Tibial artery (tissue), 4 donors: ENCODE measurements at regions not wholly inside any gene's neighbourhood (a gene's known extent, or its start where the extent isn't known, plus 50 kb on each side); places are given as distances from the start of the nearest gene placed in this dataset.
A peak's percentile ranks its signal among the peaks of the same experiment; 100 is the strongest.

Experiments
- DNase-seq, 2 donors: peaks; one replicate each; pipeline ENCODE4 v3.0.0-alpha.2; 2019
- H3K27ac ChIP-seq, 2 donors: fragments of 200-600 bp; sonication (generic) in 1 of 2; 1 replicate in 1 of 2; 2 replicates in 1 of 2; pipeline ENCODE4 v1.5.1; 2018 to 2019; ENCODE audit warnings: mild to moderate bottlenecking in 1 of 2
- H3K27me3 ChIP-seq, 2 donors: fragments of 200-600 bp; sonication (generic) in 1 of 2; one replicate each; pipeline versions ENCODE4 v1.5.1 to v1.6.0; 2016 to 2019
- H3K36me3 ChIP-seq, 3 donors: fragments of 200-600 bp; sonication (generic) in 2 of 3; one replicate each; pipeline ENCODE4 v1.5.1; 2016 to 2019; ENCODE audit warnings: mild to moderate bottlenecking in 2 of 3
- H3K4me1 ChIP-seq, 4 donors: fragments of 200-600 bp; sonication (generic) in 2 of 4; 1 replicate in 3 of 4; 2 replicates in 1 of 4; pipeline ENCODE4 v1.5.1; 2016 to 2019
- H3K4me3 ChIP-seq, 2 donors: fragments of 200-600 bp; sonication (generic) in 1 of 2; 1 replicate in 1 of 2; 2 replicates in 1 of 2; pipeline ENCODE4 v1.5.1; 2018 to 2019; ENCODE audit warnings: mild to moderate bottlenecking in 2 of 2
- H3K9me3 ChIP-seq, 3 donors: fragments of 200-600 bp; sonication (generic) in 1 of 3; one replicate each; pipeline ENCODE4 v1.5.1; 2016 to 2019
- intact Hi-C: fragments of 100-400 bp; cut with DNase I; formaldehyde crosslinking; loops from one replicate; pipeline ENCODE4 v1.15.0; 2023; ENCODE audit warnings: low total_unique reads
- TF ChIP-seq, protein P1 (sequence below), 2 experiments: fragments of 200-600 bp in 1 of 2; fragments of 450-650 bp in 1 of 2; IDR thresholded peaks; one replicate each; pipeline ENCODE4 v1.5.1; 2017 to 2019; ENCODE audit warnings: antibody characterized with exemption in 2 of 2, mild to moderate bottlenecking in 1 of 2, moderate library complexity in 1 of 2

DNA sequence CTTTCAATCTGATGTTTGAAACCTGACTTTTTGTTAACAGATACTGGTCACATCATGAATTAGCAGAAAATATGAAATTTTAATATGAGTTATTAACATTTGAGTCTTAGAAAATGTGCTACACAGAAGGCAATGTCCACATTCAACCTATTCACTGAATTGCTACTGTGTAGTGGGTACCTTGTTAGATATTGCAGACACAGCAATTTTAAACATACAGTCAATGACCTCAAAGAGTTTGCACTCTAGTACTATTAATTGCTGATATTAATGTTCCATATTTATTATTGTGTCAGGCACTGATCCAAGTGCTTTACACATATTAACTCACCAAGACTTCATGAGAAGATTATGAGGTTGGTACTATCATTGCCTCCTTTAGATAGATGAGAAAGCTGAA is 385.4 kb upstream of the PKDCC start:
- Histone ChIP-seq H3K27me3 (no peaks in the 10 kb centered on the region), H3K9me3 (no peaks in the 10 kb centered on the region), H3K36me3 (no peaks in the 10 kb centered on the region), H3K27ac (no peak overlapping the region), H3K4me3 (no peak overlapping the region), H3K4me1 (no peaks in the 10 kb centered on the region)
- DNase-seq: no peak
- intact Hi-C loops: no loop called here
- TF ChIP-seq, protein P1, sequence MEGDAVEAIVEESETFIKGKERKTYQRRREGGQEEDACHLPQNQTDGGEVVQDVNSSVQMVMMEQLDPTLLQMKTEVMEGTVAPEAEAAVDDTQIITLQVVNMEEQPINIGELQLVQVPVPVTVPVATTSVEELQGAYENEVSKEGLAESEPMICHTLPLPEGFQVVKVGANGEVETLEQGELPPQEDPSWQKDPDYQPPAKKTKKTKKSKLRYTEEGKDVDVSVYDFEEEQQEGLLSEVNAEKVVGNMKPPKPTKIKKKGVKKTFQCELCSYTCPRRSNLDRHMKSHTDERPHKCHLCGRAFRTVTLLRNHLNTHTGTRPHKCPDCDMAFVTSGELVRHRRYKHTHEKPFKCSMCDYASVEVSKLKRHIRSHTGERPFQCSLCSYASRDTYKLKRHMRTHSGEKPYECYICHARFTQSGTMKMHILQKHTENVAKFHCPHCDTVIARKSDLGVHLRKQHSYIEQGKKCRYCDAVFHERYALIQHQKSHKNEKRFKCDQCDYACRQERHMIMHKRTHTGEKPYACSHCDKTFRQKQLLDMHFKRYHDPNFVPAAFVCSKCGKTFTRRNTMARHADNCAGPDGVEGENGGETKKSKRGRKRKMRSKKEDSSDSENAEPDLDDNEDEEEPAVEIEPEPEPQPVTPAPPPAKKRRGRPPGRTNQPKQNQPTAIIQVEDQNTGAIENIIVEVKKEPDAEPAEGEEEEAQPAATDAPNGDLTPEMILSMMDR (IDR thresholded peaks at IDR 0.05): no peak

DNA sequence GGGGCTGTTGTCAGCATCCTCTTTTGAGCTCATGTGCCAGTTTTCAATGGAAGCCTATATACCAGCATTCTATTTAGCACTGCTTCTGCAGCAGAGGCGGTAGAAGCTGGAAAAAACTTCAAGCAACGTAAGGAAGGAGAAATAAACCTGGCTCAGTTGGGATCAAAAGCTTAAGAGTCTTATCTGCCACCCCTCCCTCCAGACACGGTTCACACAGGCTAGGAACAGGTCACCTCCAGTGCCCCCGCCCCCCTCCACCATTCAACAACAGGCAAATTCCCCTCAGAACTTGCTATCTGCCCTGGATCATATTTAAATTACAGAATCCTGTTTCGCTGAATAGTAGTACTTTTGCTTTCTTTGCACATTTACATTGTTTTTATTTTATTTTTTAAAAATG is 384.8 kb upstream of the PKDCC start:
- no peak overlapping the region for H3K27ac ChIP-seq
- intact Hi-C loops: no loop called here
- H3K4me3 ChIP-seq: no peak overlapping the region
- no peak for DNase-seq
- TF ChIP-seq, protein P1 (IDR thresholded peaks at IDR 0.05): no peak
- H3K4me1 ChIP-seq: peaks cover 0 to 4% (median 0%) of the 10 kb centered on the region in 4 donors
- no peaks in the 10 kb centered on the region for H3K36me3 ChIP-seq
- H3K9me3 ChIP-seq: no peaks in the 10 kb centered on the region
- H3K27me3 ChIP-seq: no peaks in the 10 kb centered on the region

DNA sequence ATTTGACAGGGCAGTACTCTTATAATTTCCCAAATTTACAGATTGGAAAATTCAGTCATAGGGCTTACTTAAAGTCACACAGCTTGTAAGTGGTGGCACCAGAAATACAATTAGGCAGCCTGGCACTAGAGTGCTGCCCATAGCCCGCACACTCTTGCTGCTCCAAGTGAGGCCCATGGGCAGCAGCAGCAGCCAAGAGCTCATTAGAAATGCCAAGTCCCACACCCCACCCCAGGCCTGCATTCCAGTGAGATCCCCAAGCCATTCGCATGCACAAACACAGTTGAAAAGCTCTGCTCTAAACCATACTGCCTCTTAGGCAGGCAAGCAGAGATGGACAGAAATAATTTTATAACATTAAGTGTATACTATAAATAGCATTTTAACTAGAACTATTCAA is 379.3 kb upstream of the PKDCC start:
- Histone ChIP-seq H3K9me3 (no peaks in the 10 kb centered on the region), H3K36me3 (no peaks in the 10 kb centered on the region), H3K27ac (peak overlapping the region in 1 of 2 donors; percentile 32), H3K4me1 (peaks cover 0 to 15% (median 2%) of the 10 kb centered on the region in 4 donors), H3K27me3 (no peaks in the 10 kb centered on the region), H3K4me3 (no peak overlapping the region)
- TF ChIP-seq, protein P1 (IDR thresholded peaks at IDR 0.05): no peak
- no peak for DNase-seq
- intact Hi-C loops: no loop called here

DNA sequence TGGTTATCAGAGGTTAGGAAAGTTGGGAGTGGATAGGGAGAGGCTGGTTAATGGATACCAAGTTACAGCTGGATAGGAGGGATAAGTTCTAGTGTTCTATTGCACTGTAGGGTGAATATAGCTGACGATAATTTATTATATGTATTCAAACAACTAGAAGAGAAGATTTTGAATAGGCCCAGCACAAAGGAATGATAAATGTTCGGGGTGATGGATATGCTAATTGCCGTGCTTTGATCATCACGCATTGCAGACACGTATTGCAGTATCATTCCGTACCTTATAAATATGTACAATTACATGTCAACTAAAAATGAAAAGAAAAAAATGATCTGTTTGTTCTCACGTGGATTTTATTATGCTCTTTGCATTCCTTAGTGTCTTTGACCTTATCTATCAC is 369.2 kb upstream of the PKDCC start:
- Histone ChIP-seq H3K4me1 (no peaks in the 10 kb centered on the region), H3K9me3 (no peaks in the 10 kb centered on the region), H3K36me3 (no peaks in the 10 kb centered on the region), H3K27me3 (no peaks in the 10 kb centered on the region), H3K27ac (no peak overlapping the region), H3K4me3 (no peak overlapping the region)
- DNase-seq: no peak
- TF ChIP-seq, protein P1 (IDR thresholded peaks at IDR 0.05): no peak
- intact Hi-C loops: no loop called here

DNA sequence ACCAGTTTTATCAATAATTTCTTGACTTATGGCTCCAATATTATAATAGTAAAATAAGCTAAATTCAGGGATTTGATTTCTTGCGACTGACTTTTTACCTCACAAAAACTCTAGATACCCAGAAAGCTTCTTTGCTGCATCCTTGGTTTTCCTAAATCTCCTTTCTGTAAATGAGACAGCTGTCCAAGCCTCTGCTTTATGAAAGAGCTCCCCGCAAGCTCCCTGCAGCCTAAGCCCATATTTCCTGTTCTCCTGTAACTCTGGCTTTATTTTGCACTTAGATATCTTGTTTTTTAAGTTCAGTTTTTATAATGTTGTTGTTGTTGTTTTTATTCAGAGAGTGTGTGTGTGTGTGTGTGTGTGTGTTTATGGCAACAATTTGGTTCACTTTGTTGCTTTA is 361.7 kb upstream of the PKDCC start:
- no peak overlapping the region for H3K4me3 ChIP-seq
- H3K27ac ChIP-seq: no peak overlapping the region
- no peak for DNase-seq
- TF ChIP-seq, protein P1 (IDR thresholded peaks at IDR 0.05): no peak
- intact Hi-C loops: no loop called here
- H3K27me3 ChIP-seq: no peaks in the 10 kb centered on the region
- no peaks in the 10 kb centered on the region for H3K4me1 ChIP-seq
- no peaks in the 10 kb centered on the region for H3K36me3 ChIP-seq
- no peaks in the 10 kb centered on the region for H3K9me3 ChIP-seq

DNA sequence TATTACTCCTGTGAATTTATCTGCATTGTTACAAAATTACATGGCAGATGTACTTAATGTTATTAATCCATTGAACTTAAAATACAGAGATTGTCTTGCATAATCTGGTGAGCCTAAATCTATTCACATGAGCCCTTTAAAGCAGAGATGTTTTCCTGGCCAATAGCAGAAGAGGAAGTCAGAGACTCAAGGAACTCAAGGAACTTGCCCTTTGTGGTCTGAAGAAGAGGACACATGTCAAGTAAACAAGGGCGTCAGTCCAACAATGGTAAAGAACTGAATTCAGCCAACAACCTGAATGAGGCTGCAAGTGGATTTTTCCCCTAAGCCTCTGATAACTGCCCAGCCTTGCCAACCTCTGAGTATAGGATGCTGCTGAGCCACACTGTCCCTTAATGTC is 356.3 kb upstream of the PKDCC start:
- intact Hi-C loops: no loop called here
- no peak for DNase-seq
- Histone ChIP-seq H3K36me3 (no peaks in the 10 kb centered on the region), H3K9me3 (no peaks in the 10 kb centered on the region), H3K4me3 (no peak overlapping the region), H3K27me3 (no peaks in the 10 kb centered on the region), H3K27ac (no peak overlapping the region), H3K4me1 (peaks cover 0 to 4% (median 0%) of the 10 kb centered on the region in 4 donors)
- TF ChIP-seq, protein P1 (IDR thresholded peaks at IDR 0.05): no peak
